Lung (tissue), 11 donors: ENCODE measurements at regions not wholly inside any gene's neighbourhood (a gene's known extent, or its start where the extent isn't known, plus 50 kb on each side); places are given as distances from the start of the nearest gene placed in this dataset.

Source experiments
- ATAC-seq: fragments of 200-7000 bp; cut with Tn5 transposase; one replicate; pipeline ENCODE4 v1.9.1; 2020; ENCODE audit warnings: moderate number of reproducible peaks; ENCODE audit not compliant: insufficient read depth, low FRiP score
- DNase-seq, 3 donors: peaks; one replicate each; pipeline ENCODE4 v3.0.0-alpha.2; 2013 to 2017
- H3K27ac ChIP-seq, 2 donors: one replicate each; pipeline ENCODE4 v1.5.1; 2013; ENCODE audit warnings: mild to moderate bottlenecking in 2 of 2, moderate library complexity in 2 of 2, control low read depth in 1 of 2, inconsistent platforms in 1 of 2, low read depth in 1 of 2, low read length in 1 of 2
- H3K27me3 ChIP-seq, 3 donors: one replicate each; pipeline ENCODE4 v1.5.1; 2013; ENCODE audit warnings: low read length in 2 of 3; ENCODE audit not compliant: control insufficient read depth in 3 of 3, insufficient read depth in 3 of 3
- H3K36me3 ChIP-seq, 4 donors: one replicate each; pipeline ENCODE4 v1.5.1; 2013; ENCODE audit warnings: low read length in 4 of 4, mild to moderate bottlenecking in 1 of 4, moderate library complexity in 1 of 4; ENCODE audit not compliant: control insufficient read depth in 4 of 4, insufficient read depth in 4 of 4
- H3K4me1 ChIP-seq, 5 donors: one replicate each; pipeline ENCODE4 v1.5.1; 2013; ENCODE audit warnings: low read length in 5 of 5, mild to moderate bottlenecking in 2 of 5, moderate library complexity in 1 of 5; ENCODE audit not compliant: control insufficient read depth in 5 of 5, insufficient read depth in 5 of 5
- H3K4me3 ChIP-seq: one replicate; pipeline ENCODE4 v1.5.1; 2013; ENCODE audit warnings: mild to moderate bottlenecking, control low read depth, moderate library complexity
- H3K9ac ChIP-seq, 2 donors: one replicate each; pipeline ENCODE4 v1.5.1; 2013; ENCODE audit warnings: low read length in 2 of 2, control low read depth in 1 of 2; ENCODE audit not compliant: insufficient read depth in 1 of 2
- H3K9me3 ChIP-seq, 4 donors: one replicate each; pipeline ENCODE4 v1.5.1; 2013; ENCODE audit warnings: low read length in 3 of 4, mild to moderate bottlenecking in 1 of 4, moderate library complexity in 1 of 4; ENCODE audit not compliant: control insufficient read depth in 4 of 4, insufficient read depth in 3 of 4
- CTCF ChIP-seq: IDR thresholded peaks from 2 replicates; pipeline ENCODE4 v1.5.1; 2012; ENCODE audit warnings: mild to moderate bottlenecking; ENCODE audit errors: control extremely low read depth, extremely low read depth
- WGBS, 2 donors: extraction: QIAGEN DNeasy Blood & Tissue Kit; methylation state at CpG; one replicate each; pipeline ENCODE4 v1.1.7; 2013; 5-methylcytosine and 5-hydroxymethylcytosine counted together
- donor health status: control.
- donor health status: control.
- donor health status: Bipolar disorder and iron deficiency.
- donor health status: healthy.
- donor health status: DM: yes; HTN: yes; CAD: no.

GRCh38 chr11:16607675-16608644 lies 130.5 kb upstream of the C11orf58 start:
- Histone ChIP-seq H3K27ac (peak overlapping the region; percentile 78 to 98), H3K36me3 (no peaks in the 10 kb centered on the region), H3K4me3 (peak overlapping the region; percentile 22), H3K9me3 (peaks cover 0 to 4% (median 0%) of the 10 kb centered on the region in 4 donors), H3K4me1 (peaks cover 0 to 42% (median 12%) of the 10 kb centered on the region in 5 donors), H3K27me3 (peaks cover 7 to 43% (median 41%) of the 10 kb centered on the region in 3 donors), H3K9ac (peak overlapping the region in 1 of 2 donors; percentile 66)
- WGBS, 2 donors, result 10 to 15% methylated on average over 25 of the region's 25 CpGs
- DNase-seq (peak; percentile 91 to 94 (median 92)), ATAC-seq (no peak)
- no peak for TF ChIP-seq CTCF

GRCh38 chr11:16606784-16607674 lies 131.4 kb upstream of the C11orf58 start:
- H3K27ac ChIP-seq, result peak overlapping the region; percentile 78 to 98
- H3K27me3 ChIP-seq, result peaks cover 7 to 34% (median 32%) of the 10 kb centered on the region in 3 donors
- peaks cover 0 to 4% (median 0%) of the 10 kb centered on the region in 4 donors for H3K9me3 ChIP-seq
- ATAC-seq, result peak; percentile 20
- peaks cover 0 to 35% (median 10%) of the 10 kb centered on the region in 5 donors for H3K4me1 ChIP-seq
- DNase-seq, result peak; percentile 87 to 89 (median 88)
- peak overlapping the region; percentile 40 to 92 for H3K9ac ChIP-seq
- H3K4me3 ChIP-seq, result peak overlapping the region; percentile 46
- TF ChIP-seq CTCF, result no peak
- 2% methylated on average over 75 to 81 of the region's 81 CpGs for WGBS, 2 donors
- no peaks in the 10 kb centered on the region for H3K36me3 ChIP-seq

GRCh38 chr11:16605894-16606783 lies 132.3 kb upstream of the C11orf58 start:
- Histone ChIP-seq H3K9ac (peak overlapping the region; percentile 61 to 92), H3K36me3 (no peaks in the 10 kb centered on the region), H3K27me3 (peaks cover 7 to 25% (median 23%) of the 10 kb centered on the region in 3 donors), H3K4me1 (peaks cover 0 to 26% (median 4%) of the 10 kb centered on the region in 5 donors), H3K27ac (peak overlapping the region; percentile 78 to 98), H3K4me3 (peak overlapping the region; percentile 46), H3K9me3 (peaks cover 0 to 4% (median 0%) of the 10 kb centered on the region in 4 donors)
- ATAC-seq, result peak; percentile 78
- WGBS, 2 donors, result 2% methylated on average over 36 of the region's 36 CpGs
- TF ChIP-seq CTCF, result peak; percentile 78
- DNase-seq, result peak; percentile 95 to 98 (median 98)
